Spleen (tissue), 7 donors: ENCODE measurements at regions not wholly inside any gene's neighbourhood (a gene's known extent, or its start where the extent isn't known, plus 50 kb on each side); places are given as distances from the start of the nearest gene placed in this dataset.

Experiments
- CTCF ChIP-seq, 11 experiments: fragments of 200-600 bp in 7 of 11; fragments of 450-650 bp in 4 of 11; sonication (generic) in 4 of 11; IDR thresholded peaks in 8 of 11; conservative IDR thresholded peaks in 3 of 11; 1 replicate in 7 of 11; 2 replicates in 4 of 11; pipeline versions ENCODE4 v1.4.0 to v1.8.0; 2016 to 2021; ENCODE audit warnings: antibody characterized with exemption in 11 of 11, inconsistent platforms in 4 of 11, mild to moderate bottlenecking in 1 of 11
- POLR2A ChIP-seq, 3 donors: fragments of 450-650 bp; IDR thresholded peaks; one replicate each; pipeline ENCODE4 v1.5.1; 2017; ENCODE audit warnings: antibody characterized with exemption in 3 of 3, mild to moderate bottlenecking in 1 of 3
- POLR2AphosphoS5 ChIP-seq, 3 donors: sonication (generic); formaldehyde crosslinking; IDR thresholded peaks; one replicate each; pipeline ENCODE4 v1.5.1; 2017; ENCODE audit warnings: antibody characterized with exemption in 3 of 3
- donor health status: DM: no; HTN: no; CAD: no; lungs with moderate emphysema.
- donor health status: DM: no; HTN: no; CAD: no.
- donor health status: DM: no; HTN: no; CAD: no.

- TF ChIP-seq POLR2A (IDR thresholded peaks at IDR 0.05), result no peak
- no peak for TF ChIP-seq CTCF (IDR thresholded peaks at IDR 0.05 in 8 of 11, conservative IDR thresholded peaks at IDR 0.05 in 3 of 11)
- TF ChIP-seq POLR2AphosphoS5 (IDR thresholded peaks at IDR 0.05), result no peak
Measured at GRCh38 chr6:14583826-14584225, 466.3 kb downstream of the CD83 start.
